CMK (cell line): ENCODE measurements at regions not wholly inside any gene's neighbourhood (a gene's known extent, or its start where the extent isn't known, plus 50 kb on each side); places are given as distances from the start of the nearest gene placed in this dataset.
"Not testable (repeated sequence)": the region's sequence is repeated elsewhere in the genome, so short reads cannot be mapped to it uniquely, and the experiment has no call there.

Experiments
- DNase-seq: peaks from one replicate; pipeline ENCODE4 v3.0.0-alpha.2; 2010; ENCODE audit warnings: low read depth

DNA sequence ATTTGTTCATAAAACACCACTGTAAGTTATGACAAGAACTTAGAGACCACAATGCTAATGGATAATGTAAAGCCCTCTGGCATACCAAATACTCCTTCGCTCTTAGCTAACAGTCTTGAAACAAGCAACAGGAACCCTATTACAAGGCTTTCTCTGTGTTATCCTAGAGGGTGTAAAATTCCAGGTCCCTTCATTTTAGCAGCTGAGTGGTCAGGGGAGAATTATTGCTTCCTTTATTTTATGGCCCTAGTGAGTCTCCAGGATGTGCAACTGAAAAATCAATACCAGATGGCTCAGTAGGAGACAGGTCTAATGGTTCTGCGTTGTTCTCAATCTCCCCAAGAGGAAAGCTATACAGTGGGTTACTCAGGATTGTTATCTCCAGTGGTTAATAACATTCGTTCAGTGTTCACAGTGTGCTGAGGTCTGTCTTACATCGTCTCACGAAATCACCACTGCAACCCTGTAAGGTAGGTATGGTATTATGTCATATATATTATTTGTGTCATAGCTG lies 172.7 kb upstream of the CNOT2 start:
- no peak for DNase-seq

- DNase-seq, result no peak
These were observed 168.7 kb upstream of the CNOT2 start for GRCh38 chr12:70074510-70074909.

DNA sequence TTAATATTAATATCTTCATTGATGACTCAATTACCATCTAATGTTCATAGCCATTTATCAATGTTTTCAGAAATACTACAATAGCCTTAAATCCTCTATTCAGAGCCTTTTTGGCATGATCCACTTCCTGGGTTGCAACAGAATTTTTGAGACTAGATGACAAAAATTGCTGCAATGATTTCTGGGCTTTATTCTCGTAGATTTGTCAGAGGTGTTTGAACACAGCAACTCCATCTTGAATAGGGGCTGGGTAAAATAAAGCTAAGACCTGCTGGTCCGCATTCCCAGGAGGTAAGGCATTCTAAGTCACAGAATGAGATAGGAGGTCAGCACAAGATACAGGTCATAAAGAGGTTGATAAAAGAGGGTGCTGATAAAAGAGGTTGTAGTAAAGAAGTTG lies 165.8 kb upstream of the CNOT2 start:
- DNase-seq, result no peak

DNA sequence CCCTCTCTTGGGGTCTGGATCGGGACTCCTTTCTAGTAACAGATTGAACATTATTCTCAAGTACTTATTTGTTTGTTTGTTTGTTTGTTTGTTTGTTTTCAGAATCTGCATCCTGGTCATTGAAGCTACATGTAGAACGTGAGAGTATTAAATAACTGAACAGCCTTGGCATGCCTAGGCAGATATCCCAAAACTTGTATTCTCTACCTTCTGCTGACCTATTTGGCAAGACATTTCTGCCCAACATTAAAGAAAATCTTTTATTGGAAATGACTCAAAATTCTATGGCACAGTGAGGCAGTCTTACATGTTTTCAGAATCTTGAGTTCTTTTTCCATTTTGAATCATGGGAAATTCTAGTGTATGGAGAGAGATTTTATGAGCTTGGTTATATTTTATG lies 165.1 kb upstream of the CNOT2 start:
- DNase-seq, result no peak

DNA sequence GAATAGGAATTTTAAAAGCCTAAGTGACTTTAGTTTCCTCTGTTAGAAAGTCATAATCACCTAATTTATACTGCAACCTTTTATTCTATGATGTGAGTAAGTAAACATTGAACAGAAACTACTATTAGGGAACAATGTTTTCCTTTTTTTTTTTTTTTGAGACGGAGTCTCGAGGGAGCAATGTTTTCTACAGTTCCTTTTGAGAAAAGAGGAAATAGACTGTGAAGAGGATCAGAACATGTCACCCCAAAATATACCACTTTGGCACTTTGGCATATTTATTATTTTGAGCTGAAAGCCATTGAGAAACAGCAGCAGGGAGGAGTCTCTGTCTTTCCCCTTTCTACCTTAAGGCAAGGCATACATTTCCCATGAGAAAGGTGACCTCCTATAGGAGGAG lies 162.7 kb upstream of the CNOT2 start:
- DNase-seq, result no peak

DNA sequence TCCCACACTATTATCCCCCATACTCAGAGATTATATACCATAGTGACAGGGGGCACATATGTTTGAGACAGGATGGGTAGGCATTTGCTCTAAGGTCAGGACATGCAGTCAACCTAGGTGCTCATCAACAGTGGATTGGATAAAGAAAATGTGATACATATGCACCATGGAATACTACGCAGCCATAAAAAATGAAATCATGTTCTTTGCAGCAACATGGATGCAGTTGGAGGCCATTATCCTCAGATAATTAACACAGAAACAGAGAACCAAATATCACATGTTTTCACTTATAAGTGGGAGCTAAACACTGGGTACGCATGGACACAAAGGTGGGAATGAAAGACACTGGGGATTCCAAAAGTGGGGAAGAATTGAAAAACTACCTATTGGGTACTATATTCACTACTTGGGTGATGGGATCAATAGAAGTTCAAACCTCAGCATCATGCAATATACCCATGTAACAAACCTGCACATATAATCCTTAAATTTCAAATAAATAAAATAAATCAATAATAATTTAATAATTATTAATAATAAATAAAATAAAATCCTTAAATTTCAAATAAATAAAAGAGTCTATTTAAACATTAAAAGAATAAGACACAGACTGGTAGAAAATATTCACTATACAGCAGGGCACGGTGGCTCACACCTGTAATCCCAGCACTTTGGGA lies 160.1 kb upstream of the CNOT2 start:
- DNase-seq, result no peak

DNA sequence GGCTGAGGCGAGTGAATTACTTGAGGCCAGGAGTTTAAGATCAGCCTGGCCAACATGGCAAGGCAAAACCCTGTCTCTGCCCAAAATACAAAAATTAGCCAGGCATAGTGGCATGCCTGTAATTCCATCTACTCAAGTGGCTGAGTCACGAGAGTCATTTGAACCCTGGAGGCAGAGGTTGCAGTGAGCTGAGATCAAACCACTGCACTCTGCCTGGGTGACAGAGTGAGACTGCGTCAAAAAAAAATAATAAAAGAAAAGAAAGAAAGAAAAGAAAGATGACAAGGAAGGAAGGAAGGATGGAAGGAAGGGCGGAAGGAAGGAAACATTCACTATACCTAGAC lies 159.6 kb upstream of the CNOT2 start:
- no peak for DNase-seq

DNA sequence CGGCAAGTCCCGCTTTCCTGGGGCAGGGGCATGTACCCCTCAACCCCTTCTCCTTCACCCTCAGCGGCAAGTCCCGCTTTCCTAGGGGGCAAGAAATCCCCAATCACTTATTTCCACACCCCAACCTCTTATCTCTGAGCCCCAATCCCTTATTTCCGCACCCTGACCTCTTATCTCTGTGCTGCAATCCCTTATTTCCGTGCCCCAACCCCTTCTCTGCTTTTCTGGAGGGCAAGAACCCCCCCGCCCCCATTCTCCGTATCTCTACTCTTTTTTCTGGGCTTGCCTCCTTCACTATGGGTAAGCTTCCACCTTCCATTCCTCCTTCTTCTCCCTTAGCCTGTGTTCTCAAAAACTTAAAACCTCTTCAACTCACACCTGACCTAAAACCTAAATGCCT lies 156.9 kb upstream of the CNOT2 start:
- DNase-seq, result not testable (repeated sequence)

DNA sequence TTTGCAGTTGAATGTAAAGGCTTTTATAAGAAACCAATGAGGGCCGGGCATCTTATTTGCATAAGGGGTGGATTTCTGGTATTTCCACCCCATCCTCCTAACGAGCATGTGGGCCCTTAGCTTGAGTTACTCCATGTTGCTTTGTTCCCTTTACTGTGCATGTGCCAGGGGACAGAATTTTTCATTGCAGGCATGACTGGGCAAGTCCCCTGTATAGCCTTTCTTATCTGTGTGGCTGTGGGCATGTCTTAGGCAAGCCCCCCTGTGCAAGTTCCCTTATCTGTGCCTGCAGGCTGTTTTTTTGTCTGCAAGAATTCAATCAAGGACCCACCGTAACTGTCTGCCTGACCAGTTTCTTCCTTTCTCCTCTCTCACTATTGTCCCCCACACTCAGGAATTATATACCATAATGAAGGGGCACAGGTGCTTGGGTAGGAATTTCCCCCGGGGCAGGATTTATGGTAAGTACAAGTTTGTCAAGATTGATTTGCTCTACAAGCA lies 152.2 kb upstream of the CNOT2 start:
- DNase-seq, result peak; percentile 52

DNA sequence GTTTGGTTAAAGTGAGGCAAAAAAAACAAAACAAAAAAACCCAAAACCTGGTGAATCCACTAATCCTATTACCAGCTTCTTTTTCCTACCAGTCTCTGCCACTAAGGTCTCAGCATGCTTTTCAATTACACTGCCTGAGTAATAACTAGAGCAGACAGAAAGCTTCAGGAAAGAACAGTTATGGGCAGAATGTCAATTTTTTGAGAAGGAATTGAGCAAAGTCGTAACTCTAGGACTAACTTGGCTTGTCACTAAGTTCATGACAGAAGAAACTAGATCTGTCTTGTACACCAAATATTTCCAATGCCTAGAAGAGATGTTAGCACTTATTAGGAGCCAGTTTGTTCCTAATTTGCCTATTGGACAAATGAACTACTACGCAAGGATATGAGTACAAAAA lies 148.8 kb upstream of the CNOT2 start:
- DNase-seq, result no peak

GRCh38 chr12:70096759-70097410 lies 146.3 kb upstream of the CNOT2 start:
- DNase-seq, result no peak

DNA sequence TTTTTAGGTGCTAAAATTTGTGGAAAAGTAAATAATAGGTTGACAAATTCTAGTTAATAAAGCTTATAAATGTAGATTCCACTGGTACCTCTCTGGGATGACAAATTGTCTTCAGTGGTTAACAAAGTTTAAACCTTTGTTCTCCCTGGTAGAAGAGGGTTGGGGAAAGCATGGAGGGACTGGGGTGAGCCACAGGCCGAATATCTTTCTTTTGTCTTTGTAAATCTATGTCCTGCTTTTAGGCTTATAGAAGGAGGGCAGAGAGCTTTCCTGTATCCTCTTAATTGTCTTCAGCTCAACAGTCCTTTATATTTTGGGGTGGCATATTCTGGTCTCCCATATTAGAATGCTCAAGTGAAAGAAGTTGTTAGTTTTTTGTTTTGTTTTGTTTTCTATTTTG lies 142.2 kb upstream of the CNOT2 start:
- DNase-seq, result no peak

- no peak for DNase-seq
These were observed 136.9 kb upstream of the CNOT2 start for GRCh38 chr12:70106347-70106746.

- DNase-seq, result no peak
These were observed 133.1 kb upstream of the CNOT2 start for GRCh38 chr12:70110085-70110484.

GRCh38 chr12:70117670-70118069 lies 125.6 kb upstream of the CNOT2 start:
- no peak for DNase-seq

DNA sequence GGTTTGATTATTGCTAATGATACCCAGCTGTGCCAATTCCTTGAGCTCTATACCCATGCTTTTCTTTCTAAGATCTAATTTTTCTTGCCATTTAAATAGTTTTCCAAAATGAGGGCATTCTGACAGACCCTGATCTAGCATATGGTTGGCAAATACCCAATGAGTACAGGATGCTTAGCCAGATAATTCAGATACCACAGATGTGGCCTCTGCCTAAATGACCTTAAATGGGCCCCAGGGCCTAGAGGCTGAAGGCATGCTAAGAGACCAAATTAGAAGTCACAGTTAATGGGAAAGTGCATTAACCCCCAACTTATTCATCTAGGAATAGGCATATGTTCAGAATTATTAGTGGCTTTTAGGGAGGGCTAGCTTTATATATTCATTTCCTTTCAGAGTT lies 122.3 kb upstream of the CNOT2 start:
- DNase-seq, result no peak

- no peak for DNase-seq
These were observed 121.7 kb upstream of the CNOT2 start for GRCh38 chr12:70121562-70121961.

- DNase-seq, result no peak
These were observed 120.4 kb upstream of the CNOT2 start for GRCh38 chr12:70122804-70123203.

DNA sequence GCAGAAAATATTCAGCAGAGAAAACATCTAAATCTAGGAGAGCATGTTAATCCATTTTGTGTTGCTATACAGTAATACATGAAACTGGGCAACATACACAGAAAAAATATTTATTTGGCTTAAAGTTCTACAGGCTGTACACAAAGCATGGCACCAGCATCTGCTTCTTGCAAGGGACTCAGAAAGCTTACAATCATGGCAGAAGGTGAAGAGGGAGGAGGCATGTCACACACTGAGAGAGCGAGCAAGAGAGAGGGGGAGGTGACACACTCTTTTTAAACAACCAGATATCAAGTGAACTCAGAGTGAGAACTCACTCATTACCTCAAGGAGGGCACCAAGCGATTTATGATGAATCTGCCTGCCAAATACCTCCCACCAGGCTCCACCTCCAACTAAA lies 94.2 kb upstream of the CNOT2 start:
- DNase-seq, result no peak

- DNase-seq, result no peak
These were observed 93.6 kb upstream of the CNOT2 start for GRCh38 chr12:70149665-70150064.

- DNase-seq, result no peak
These were observed 93.0 kb upstream of the CNOT2 start for GRCh38 chr12:70150230-70150629.

DNA sequence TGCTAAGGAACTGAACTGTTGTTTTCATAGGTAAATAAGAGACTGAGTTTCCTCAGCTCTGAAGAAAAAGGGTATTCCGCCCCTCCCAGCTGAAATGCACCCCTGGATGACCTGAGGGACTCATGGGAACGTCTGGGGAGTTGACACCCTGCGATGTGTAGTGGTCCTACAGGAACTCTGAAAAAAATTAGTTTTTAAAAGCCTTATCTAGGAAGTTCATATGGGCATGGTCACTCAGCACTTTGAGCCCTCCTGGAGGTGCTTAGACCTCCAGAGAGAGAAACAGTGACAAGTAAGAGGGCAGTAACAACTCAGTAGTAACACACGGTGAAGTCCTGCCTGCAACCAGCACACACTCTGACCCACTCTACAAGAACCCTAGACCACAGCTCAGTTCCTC lies 91.2 kb upstream of the CNOT2 start:
- DNase-seq, result no peak

DNA sequence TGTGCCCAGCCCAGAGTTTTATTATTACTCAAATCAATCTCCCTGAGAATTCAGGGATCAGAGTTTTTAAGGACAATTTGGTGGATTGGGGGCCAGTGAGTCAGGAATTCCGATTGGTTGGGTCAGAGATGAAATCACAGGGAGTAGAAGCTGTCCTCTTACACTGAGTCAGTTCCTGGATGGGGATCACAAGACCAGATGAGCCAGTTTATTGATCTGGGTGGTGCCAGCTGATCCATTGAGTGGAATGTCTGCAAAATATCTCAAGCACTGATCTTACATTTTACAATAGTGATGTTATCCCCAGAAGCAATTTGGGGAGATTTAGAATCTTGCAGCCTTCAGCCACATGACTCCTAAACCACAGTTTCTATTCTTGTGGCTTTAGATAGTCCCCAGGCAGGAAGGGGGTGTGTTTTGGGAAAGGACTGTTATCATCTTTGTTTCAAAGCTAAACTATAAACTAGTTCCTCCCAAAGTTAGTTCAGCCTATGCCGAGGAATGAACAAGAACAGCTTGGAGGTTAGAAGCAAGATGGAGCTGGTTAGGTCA lies 89.1 kb upstream of the CNOT2 start:
- DNase-seq, result peak; percentile 44
